Fibroblast of pulmonary artery (primary cell): ENCODE measurements at regions not wholly inside any gene's neighbourhood (a gene's known extent, or its start where the extent isn't known, plus 50 kb on each side); places are given as distances from the start of the nearest gene placed in this dataset.

Source experiments
- DNase-seq: peaks from one replicate; pipeline ENCODE4 v3.0.0-alpha.2; 2010; ENCODE audit warnings: low read depth
- H3K4me3 ChIP-seq: replicated peaks from 2 replicates; pipeline ENCODE4 v1.5.1; 2011; ENCODE audit warnings: low read depth, mild to moderate bottlenecking, control low read depth, low read length, moderate library complexity
- CTCF ChIP-seq: IDR thresholded peaks from 2 replicates; pipeline ENCODE4 v1.5.1; 2011; ENCODE audit warnings: mild to moderate bottlenecking, control low read depth, low read length, inconsistent platforms; ENCODE audit errors: missing control alignments

GRCh38 chr2:22692746-22693145 is 692.2 kb upstream of the KLHL29 start:
- no peak overlapping the region for H3K4me3 ChIP-seq
- TF ChIP-seq CTCF: no peak
- DNase-seq: no peak

GRCh38 chr2:22694300-22694699 is 690.7 kb upstream of the KLHL29 start:
- no peak overlapping the region for H3K4me3 ChIP-seq
- no peak for DNase-seq
- TF ChIP-seq CTCF: no peak

GRCh38 chr2:22694856-22695255 is 690.1 kb upstream of the KLHL29 start:
- no peak for TF ChIP-seq CTCF
- H3K4me3 ChIP-seq: no peak overlapping the region
- no peak for DNase-seq

GRCh38 chr2:22697054-22697788 is 687.8 kb upstream of the KLHL29 start:
- TF ChIP-seq CTCF: no peak
- no peak for DNase-seq
- no peak overlapping the region for H3K4me3 ChIP-seq

- H3K4me3 ChIP-seq: no peak overlapping the region
- TF ChIP-seq CTCF: no peak
- DNase-seq: no peak
Observed at GRCh38 chr2:22701561-22702160, 683.3 kb upstream of the KLHL29 start.

GRCh38 chr2:22703286-22703920 is 681.6 kb upstream of the KLHL29 start:
- TF ChIP-seq CTCF: no peak
- H3K4me3 ChIP-seq: no peak overlapping the region
- DNase-seq: no peak
